Astrocyte (in vitro differentiated cells and primary cell): ENCODE measurements at regions not wholly inside any gene's neighbourhood (a gene's known extent, or its start where the extent isn't known, plus 50 kb on each side); places are given as distances from the start of the nearest gene placed in this dataset.

Experiments used
- DNase-seq: peaks from one replicate; pipeline ENCODE4 v3.0.0-alpha.2; 2010; ENCODE audit warnings: low read depth
- FAIRE-seq: peaks from 2 replicates; lab custom pipeline; 2011; peaks lifted over from hg19 to GRCh38; lab: Jason Lieb, UNC
- H2AFZ ChIP-seq: 2 replicates; pipeline ENCODE4 v1.6.0; 2012; ENCODE audit warnings: low read depth, low read length, inconsistent platforms
- H3K27ac ChIP-seq: 2 replicates; pipeline ENCODE4 v1.5.1; 2011; ENCODE audit warnings: low read depth, low read length, inconsistent platforms
- H3K27me3 ChIP-seq: 2 replicates; pipeline ENCODE4 v1.6.0; 2011; ENCODE audit warnings: low read length, inconsistent platforms; ENCODE audit not compliant: insufficient read depth
- H3K36me3 ChIP-seq: 2 replicates; pipeline ENCODE4 v1.5.1; 2011; ENCODE audit warnings: low read length, inconsistent platforms; ENCODE audit not compliant: insufficient read depth
- H3K4me1 ChIP-seq: 2 replicates; pipeline ENCODE4 v1.5.1; 2011; ENCODE audit warnings: low read length, inconsistent platforms; ENCODE audit not compliant: insufficient read depth
- H3K4me2 ChIP-seq: 2 replicates; pipeline ENCODE4 v1.6.0; 2012; ENCODE audit warnings: low read length, inconsistent platforms
- H3K4me3 ChIP-seq: 2 replicates; pipeline ENCODE4 v1.5.1; 2011; ENCODE audit warnings: low read depth, mild to moderate bottlenecking, low read length, inconsistent platforms; ENCODE audit not compliant: insufficient read depth
- H3K79me2 ChIP-seq: 2 replicates; pipeline ENCODE4 v1.6.0; 2012; ENCODE audit warnings: mild to moderate bottlenecking, low read length, inconsistent platforms; ENCODE audit not compliant: insufficient read depth
- H3K9ac ChIP-seq: 2 replicates; pipeline ENCODE4 v1.6.0; 2012; ENCODE audit warnings: mild to moderate bottlenecking, low read length, inconsistent platforms
- H3K9me3 ChIP-seq: 2 replicates; pipeline ENCODE4 v1.5.1; 2012; ENCODE audit warnings: low read depth, mild to moderate bottlenecking, low read length, inconsistent platforms; ENCODE audit not compliant: insufficient read depth
- H4K20me1 ChIP-seq: 2 replicates; pipeline ENCODE4 v1.6.0; 2012; ENCODE audit warnings: low read length, inconsistent platforms; ENCODE audit not compliant: insufficient read depth
- H3K27ac Mint-ChIP-seq: one replicate; pipeline ENCODE4 v1.8.0; 2021; ENCODE audit warnings: mild to moderate bottlenecking, mixed read lengths; ENCODE audit not compliant: unreplicated experiment
- H3K27me3 Mint-ChIP-seq: one replicate; pipeline ENCODE4 v1.8.0; 2021; ENCODE audit warnings: low read depth, mixed read lengths; ENCODE audit not compliant: unreplicated experiment
- H3K36me3 Mint-ChIP-seq: one replicate; pipeline ENCODE4 v1.8.0; 2021; ENCODE audit warnings: low read depth, mixed read lengths; ENCODE audit not compliant: unreplicated experiment
- H3K4me1 Mint-ChIP-seq: one replicate; pipeline ENCODE4 v1.8.0; 2021; ENCODE audit warnings: low read depth, mixed read lengths; ENCODE audit not compliant: unreplicated experiment
- H3K4me3 Mint-ChIP-seq: one replicate; pipeline ENCODE4 v1.8.0; 2021; ENCODE audit warnings: mild to moderate bottlenecking, moderate library complexity, mixed read lengths; ENCODE audit not compliant: unreplicated experiment
- H3K9me3 Mint-ChIP-seq: one replicate; pipeline ENCODE4 v1.8.0; 2021; ENCODE audit warnings: mild to moderate bottlenecking, mixed read lengths; ENCODE audit not compliant: unreplicated experiment
- EZH2 ChIP-seq: IDR thresholded peaks from 2 replicates; pipeline ENCODE4 v1.6.1; 2012; ENCODE audit warnings: mild to moderate bottlenecking, low read length, inconsistent platforms; ENCODE audit not compliant: insufficient read depth
- TF ChIP-seq, protein P1 (sequence below): IDR thresholded peaks from 2 replicates; pipeline ENCODE4 v1.5.1; 2011; ENCODE audit warnings: low read depth, mild to moderate bottlenecking, inconsistent platforms, low read length, moderate library complexity; ENCODE audit not compliant: insufficient read depth

DNA sequence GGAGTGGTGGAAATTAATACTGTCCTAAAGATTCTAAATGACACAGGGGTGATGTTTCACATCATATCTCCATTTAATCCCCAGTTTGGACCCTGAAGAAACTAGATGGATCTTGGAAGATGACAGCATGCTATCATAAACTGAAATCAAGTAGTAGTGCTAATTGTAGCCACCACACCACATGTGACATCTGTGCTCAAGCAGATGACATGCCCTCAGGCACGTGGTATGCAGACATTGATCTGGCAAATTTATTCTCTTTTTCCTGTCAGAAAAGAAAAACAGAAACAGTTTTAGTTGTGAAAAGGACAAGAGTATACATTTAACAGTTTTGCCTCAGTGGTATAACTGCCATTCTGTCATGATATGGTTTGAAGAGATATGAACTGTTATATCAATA is 52.9 kb upstream of the PGR start:
- H3K36me3 ChIP-seq = no peaks in the 10 kb centered on the region
- Mint-ChIP-seq H3K36me3 (no peaks in the 10 kb centered on the region), H3K27me3 (peaks cover 10% of the 10 kb centered on the region), H3K27ac (no peak overlapping the region), H3K4me3 (no peak overlapping the region), H3K9me3 (no peaks in the 10 kb centered on the region), H3K4me1 (no peaks in the 10 kb centered on the region)
- no peaks in the 10 kb centered on the region for H3K27me3 ChIP-seq
- no peak overlapping the region for H2AFZ ChIP-seq
- FAIRE-seq (no peak), DNase-seq (no peak)
- no peak overlapping the region for H3K27ac ChIP-seq
- no peak for TF ChIP-seq EZH2
- TF ChIP-seq, protein P1, sequence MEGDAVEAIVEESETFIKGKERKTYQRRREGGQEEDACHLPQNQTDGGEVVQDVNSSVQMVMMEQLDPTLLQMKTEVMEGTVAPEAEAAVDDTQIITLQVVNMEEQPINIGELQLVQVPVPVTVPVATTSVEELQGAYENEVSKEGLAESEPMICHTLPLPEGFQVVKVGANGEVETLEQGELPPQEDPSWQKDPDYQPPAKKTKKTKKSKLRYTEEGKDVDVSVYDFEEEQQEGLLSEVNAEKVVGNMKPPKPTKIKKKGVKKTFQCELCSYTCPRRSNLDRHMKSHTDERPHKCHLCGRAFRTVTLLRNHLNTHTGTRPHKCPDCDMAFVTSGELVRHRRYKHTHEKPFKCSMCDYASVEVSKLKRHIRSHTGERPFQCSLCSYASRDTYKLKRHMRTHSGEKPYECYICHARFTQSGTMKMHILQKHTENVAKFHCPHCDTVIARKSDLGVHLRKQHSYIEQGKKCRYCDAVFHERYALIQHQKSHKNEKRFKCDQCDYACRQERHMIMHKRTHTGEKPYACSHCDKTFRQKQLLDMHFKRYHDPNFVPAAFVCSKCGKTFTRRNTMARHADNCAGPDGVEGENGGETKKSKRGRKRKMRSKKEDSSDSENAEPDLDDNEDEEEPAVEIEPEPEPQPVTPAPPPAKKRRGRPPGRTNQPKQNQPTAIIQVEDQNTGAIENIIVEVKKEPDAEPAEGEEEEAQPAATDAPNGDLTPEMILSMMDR = no peak
- no peaks in the 10 kb centered on the region for H4K20me1 ChIP-seq
- H3K79me2 ChIP-seq = no peaks in the 10 kb centered on the region
- H3K4me2 ChIP-seq = no peak overlapping the region
- no peaks in the 10 kb centered on the region for H3K4me1 ChIP-seq
- no peak overlapping the region for H3K9ac ChIP-seq
- no peak overlapping the region for H3K4me3 ChIP-seq
- H3K9me3 ChIP-seq = no peaks in the 10 kb centered on the region

DNA sequence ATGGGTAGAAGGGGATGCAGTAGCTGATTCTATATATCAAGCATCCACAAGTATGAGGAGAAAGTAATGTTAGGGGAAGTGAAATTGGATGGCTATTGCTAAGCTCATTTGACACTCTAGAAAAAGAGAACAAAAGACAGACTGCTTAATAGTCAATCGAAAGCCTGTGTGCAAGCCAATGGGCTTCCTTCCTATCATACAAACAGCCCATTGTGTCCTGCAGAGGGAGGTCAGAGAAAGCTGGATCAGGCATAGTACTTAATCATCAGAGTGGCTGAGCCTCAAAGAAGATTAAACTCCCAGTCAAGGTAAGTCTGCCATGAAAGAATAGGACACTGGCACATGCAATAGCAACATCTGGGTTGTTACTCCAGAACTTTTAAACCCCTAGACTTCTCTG is 50.9 kb upstream of the PGR start:
- Histone ChIP-seq H3K4me2 (no peak overlapping the region), H3K4me1 (no peaks in the 10 kb centered on the region), H3K27me3 (no peaks in the 10 kb centered on the region), H4K20me1 (no peaks in the 10 kb centered on the region), H3K9me3 (no peaks in the 10 kb centered on the region), H3K36me3 (no peaks in the 10 kb centered on the region), H3K9ac (no peak overlapping the region), H3K79me2 (no peaks in the 10 kb centered on the region), H3K27ac (no peak overlapping the region), H2AFZ (no peak overlapping the region), H3K4me3 (no peak overlapping the region)
- Mint-ChIP-seq H3K36me3 (no peaks in the 10 kb centered on the region), H3K4me3 (no peak overlapping the region), H3K4me1 (no peaks in the 10 kb centered on the region), H3K9me3 (no peaks in the 10 kb centered on the region), H3K27ac (no peak overlapping the region), H3K27me3 (peaks cover 10% of the 10 kb centered on the region)
- TF ChIP-seq, protein P1 = no peak
- TF ChIP-seq EZH2 = no peak
- DNase-seq (no peak), FAIRE-seq (no peak)
